WTC11 (cell line): ENCODE measurements at regions not wholly inside any gene's neighbourhood (a gene's known extent, or its start where the extent isn't known, plus 50 kb on each side); places are given as distances from the start of the nearest gene placed in this dataset.

ENCODE experiments used
- ATAC-seq: fragments of 200-7000 bp; cut with Tn5 transposase; 2 replicates; pipeline ENCODE4 v1.10.0; 2021; ENCODE audit warnings: mild to moderate bottlenecking, moderate library complexity
- CTCF ChIA-PET: fragments of 300-600 bp; sonication (Branson Sonifier 250); formaldehyde crosslinking; loops from one replicate; lab custom pipeline; 2021; ENCODE audit warnings: antibody characterized with exemption; lab: Charles Lee
- POLR2A ChIA-PET: fragments of 350-600 bp; sonication (Branson Sonifier 250); formaldehyde crosslinking; loops from one replicate; lab custom pipeline; 2021; ENCODE audit warnings: antibody characterized with exemption; lab: Charles Lee
- DNase-seq: peaks from one replicate; pipeline ENCODE4 v3.0.0; 2021; ENCODE audit warnings: low spot score
- H3K27ac Mint-ChIP-seq: 2 replicates; pipeline ENCODE4 v1.8.0; 2021; ENCODE audit warnings: mixed read lengths
- H3K27me3 Mint-ChIP-seq: 2 replicates; pipeline ENCODE4 v1.8.0; 2021; ENCODE audit warnings: low read depth, mild to moderate bottlenecking, moderate library complexity, mixed read lengths
- H3K36me3 Mint-ChIP-seq: 2 replicates; pipeline ENCODE4 v1.8.0; 2021; ENCODE audit warnings: mixed read lengths
- H3K4me1 Mint-ChIP-seq: 2 replicates; pipeline ENCODE4 v1.8.0; 2022; ENCODE audit warnings: mixed read lengths
- H3K4me3 Mint-ChIP-seq: 2 replicates; pipeline ENCODE4 v1.8.0; 2021; ENCODE audit warnings: mild to moderate bottlenecking, moderate library complexity, mixed read lengths
- H3K9me3 Mint-ChIP-seq: 2 replicates; pipeline ENCODE4 v1.8.0; 2021; ENCODE audit warnings: mixed read lengths
- AFF4 ChIP-seq: sonication (generic); formaldehyde crosslinking; IDR thresholded peaks from 2 replicates; pipeline ENCODE4 v1.8.1; 2023; ENCODE audit warnings: mild to moderate bottlenecking, missing genetic modification reagents, borderline replicate concordance
- ARID4B ChIP-seq: sonication (generic); formaldehyde crosslinking; IDR thresholded peaks from 2 replicates; pipeline ENCODE4 v1.8.0; 2023; ENCODE audit warnings: missing genetic modification reagents, mild to moderate bottlenecking, borderline replicate concordance
- CREM ChIP-seq: sonication (generic); formaldehyde crosslinking; IDR thresholded peaks from 2 replicates; pipeline ENCODE4 v1.8.1; 2022; ENCODE audit warnings: mild to moderate bottlenecking, missing genetic modification reagents, moderate library complexity
- CTCF ChIP-seq: fragments of 200-600 bp; IDR thresholded peaks from 2 replicates; pipeline ENCODE4 v1.8.0; 2022; ENCODE audit warnings: antibody characterized with exemption
- EMX1 ChIP-seq: fragments of 250-450 bp; sonication (Bioruptor Pico); IDR thresholded peaks from 2 replicates; pipeline ENCODE4 v1.8.0; 2021; ENCODE audit warnings: mild to moderate bottlenecking
- FOXP1 ChIP-seq: sonication (generic); formaldehyde crosslinking; IDR thresholded peaks from 2 replicates; pipeline ENCODE4 v1.8.0; 2022; ENCODE audit warnings: missing genetic modification reagents, mild to moderate bottlenecking, moderate library complexity, borderline replicate concordance
- MXD4 ChIP-seq: fragments of 250-450 bp; sonication (Bioruptor Pico); IDR thresholded peaks from 2 replicates; pipeline ENCODE4 v1.8.0; 2021; ENCODE audit warnings: mild to moderate bottlenecking, moderate library complexity, borderline replicate concordance
- ZBTB21 ChIP-seq: sonication (generic); formaldehyde crosslinking; IDR thresholded peaks from 2 replicates; pipeline ENCODE4 v1.8.1; 2023; ENCODE audit warnings: mild to moderate bottlenecking, missing genetic modification reagents, borderline replicate concordance
- ZBTB43 ChIP-seq: sonication (generic); formaldehyde crosslinking; IDR thresholded peaks from 2 replicates; pipeline ENCODE4 v1.8.1; 2023; ENCODE audit warnings: mild to moderate bottlenecking, missing genetic modification reagents
- ZNF138 ChIP-seq: sonication (generic); formaldehyde crosslinking; conservative IDR thresholded peaks from 2 replicates; pipeline ENCODE4 v1.8.1; 2022; ENCODE audit warnings: mild to moderate bottlenecking, moderate library complexity, missing genetic modification reagents
- ZNF281 ChIP-seq: sonication (generic); formaldehyde crosslinking; IDR thresholded peaks from 2 replicates; pipeline ENCODE4 v1.8.0; 2023; ENCODE audit warnings: mild to moderate bottlenecking, missing genetic modification reagents
- ZNF317 ChIP-seq: sonication (generic); formaldehyde crosslinking; IDR thresholded peaks from 2 replicates; pipeline ENCODE4 v1.8.1; 2023; ENCODE audit warnings: low read depth, mild to moderate bottlenecking, moderate library complexity, missing genetic modification reagents, borderline replicate concordance
- ZNF425 ChIP-seq: fragments of 250-450 bp; sonication (Bioruptor Pico); conservative IDR thresholded peaks from 2 replicates; pipeline ENCODE4 v1.9.0; 2021; ENCODE audit warnings: mild to moderate bottlenecking

- TF ChIP-seq ZNF281 (CRISPR knock-in tag) (no peak), ZBTB21 (no peak), ARID4B (CRISPR knock-in tag) (no peak), ZNF425 (no peak), ZNF317 (CRISPR knock-in tag) (no peak)
These were observed 188.3 kb upstream of the FOXN2 start (continued) for GRCh38 chr2:48126162-48126561.

- Mint-ChIP-seq H3K4me3 (no peak overlapping the region), H3K27ac (no peak overlapping the region), H3K27me3 (no peaks in the 10 kb centered on the region), H3K36me3 (no peaks in the 10 kb centered on the region), H3K4me1 (no peaks in the 10 kb centered on the region), H3K9me3 (peaks cover 3% of the 10 kb centered on the region; the same call in 1 of the 2 replicates)
- ChIA-PET CTCF (no interaction called here), POLR2A (interaction anchor here (0.6 kb wide), 1 partner anchor 278 kb away, joined by 8 read pairs; no protein-coding TSS in a partner anchor)
- no peak for TF ChIP-seq MXD4 (CRISPR knock-in tag)
- no peak for TF ChIP-seq ZNF138 (CRISPR knock-in tag)
- TF ChIP-seq FOXP1 (CRISPR knock-in tag), result no peak
- no peak for TF ChIP-seq CREM (CRISPR knock-in tag)
- TF ChIP-seq AFF4, result no peak
- TF ChIP-seq EMX1 (CRISPR knock-in tag), result no peak
- TF ChIP-seq ZBTB43 (CRISPR knock-in tag), result no peak
- TF ChIP-seq CTCF, result no peak
- ATAC-seq (no peak), DNase-seq (no peak)
These were observed 186.8 kb upstream of the FOXN2 start for GRCh38 chr2:48127612-48128191.
